Putamen (tissue), 1 donor: ENCODE measurements at regions not wholly inside any gene's neighbourhood (a gene's known extent, or its start where the extent isn't known, plus 50 kb on each side); places are given as distances from the start of the nearest gene placed in this dataset.
"Not testable (repeated sequence)": the region's sequence is repeated elsewhere in the genome, so short reads cannot be mapped to it uniquely, and the experiment has no call there.

Experiments used
- DNase-seq: peaks from one replicate; pipeline ENCODE4 v3.0.0-alpha.2; 2016; ENCODE audit warnings: low spot score

GRCh38 chr12:124130691-124131591 lies 157.9 kb downstream of the ZNF664 start:
- DNase-seq: peak; percentile 7

GRCh38 chr12:124131659-124132058 lies 158.6 kb downstream of the ZNF664 start:
- DNase-seq: no peak

- no peak for DNase-seq
These were observed 159.5 kb downstream of the ZNF664 start for GRCh38 chr12:124132530-124132929.

DNA sequence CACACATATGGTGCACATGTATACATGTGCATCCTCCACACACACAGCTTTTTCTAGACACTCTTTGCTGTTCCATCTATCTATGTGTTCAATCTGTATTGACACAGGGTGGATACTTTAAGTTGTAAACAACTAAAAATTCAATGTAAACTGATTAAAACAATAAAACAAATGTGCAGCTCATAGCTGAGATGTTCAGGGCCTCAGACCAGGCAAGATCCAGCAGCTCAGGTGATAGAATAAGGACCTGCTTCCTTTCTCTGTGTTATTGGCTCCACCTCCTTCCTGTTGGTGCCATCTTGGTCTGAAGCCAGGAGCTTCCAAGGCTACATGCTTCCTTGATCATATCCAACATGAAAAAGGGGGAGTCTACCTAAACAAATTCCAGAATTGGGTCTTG lies 158.1 kb upstream of the RFLNA start:
- DNase-seq: no peak

DNA sequence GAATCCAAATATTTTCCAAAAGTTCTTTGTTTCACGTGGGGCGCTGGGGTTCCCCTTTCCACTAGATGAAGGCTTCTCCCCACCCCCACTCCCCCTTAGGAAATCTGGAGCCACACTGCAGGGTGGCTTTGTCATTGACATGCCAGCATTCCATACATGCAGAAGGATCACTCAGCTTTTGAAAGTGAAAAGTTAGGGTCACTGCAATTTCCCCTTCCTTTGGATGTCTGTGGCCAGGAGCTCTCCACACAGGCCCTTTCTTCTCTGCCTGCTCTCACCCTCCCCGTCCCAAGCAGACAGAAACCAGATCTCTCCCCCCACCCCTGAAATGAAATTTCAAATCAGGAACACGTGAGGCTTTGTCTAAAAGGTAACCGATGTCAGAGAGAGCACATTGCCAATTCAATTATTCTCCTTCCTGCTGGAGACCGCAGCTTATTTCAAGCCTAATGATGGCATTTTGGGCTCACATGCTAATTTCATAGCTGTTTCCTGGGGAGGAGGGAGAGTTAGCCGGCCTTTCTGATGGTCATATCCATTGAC lies 153.9 kb upstream of the RFLNA start:
- DNase-seq: no peak

GRCh38 chr12:124141611-124142010 lies 153.3 kb upstream of the RFLNA start:
- not testable (repeated sequence) for DNase-seq

GRCh38 chr12:124142395-124143035 lies 152.4 kb upstream of the RFLNA start:
- no peak for DNase-seq

DNA sequence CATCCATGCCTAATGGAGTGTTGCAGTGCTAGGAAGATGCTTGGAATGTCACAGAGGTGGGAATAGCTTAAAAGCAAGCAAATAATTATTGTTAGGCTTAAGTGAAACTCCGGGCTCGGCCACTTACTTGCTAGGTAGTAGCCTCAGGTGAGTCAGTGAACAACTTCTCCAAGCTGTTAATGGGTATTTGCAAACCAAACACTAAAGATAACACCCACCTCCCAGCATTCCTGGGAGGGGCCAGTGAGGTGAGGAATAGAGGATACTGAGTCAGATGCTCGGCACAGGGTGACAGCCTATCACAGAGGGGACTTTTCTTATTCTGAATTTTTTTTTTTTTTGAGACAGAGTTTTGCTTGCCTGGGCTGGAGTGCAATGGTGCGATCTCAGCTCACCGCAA lies 151.2 kb upstream of the RFLNA start:
- no peak for DNase-seq

- DNase-seq: no peak
These were observed 150.2 kb upstream of the RFLNA start for GRCh38 chr12:124144531-124145194.

DNA sequence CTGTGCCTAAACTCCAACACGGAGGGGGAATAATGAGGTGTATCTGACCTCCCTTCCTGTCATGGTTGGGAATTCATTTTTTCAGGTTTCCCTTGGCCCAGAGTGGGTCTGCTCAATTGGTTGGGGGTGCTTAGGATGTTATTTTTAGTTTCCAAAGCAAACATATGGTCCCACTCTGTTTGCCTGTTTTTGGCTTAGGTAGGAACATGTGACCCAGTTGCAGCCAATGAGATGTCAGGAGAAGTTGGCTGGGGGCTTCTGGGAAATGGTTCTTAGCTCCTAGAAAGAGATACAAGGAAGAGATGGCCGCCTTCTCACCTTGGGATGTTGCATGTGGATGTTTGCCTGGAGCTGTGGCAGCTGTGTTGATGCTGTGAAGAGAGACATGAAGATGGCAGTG lies 147.9 kb upstream of the RFLNA start:
- no peak for DNase-seq

DNA sequence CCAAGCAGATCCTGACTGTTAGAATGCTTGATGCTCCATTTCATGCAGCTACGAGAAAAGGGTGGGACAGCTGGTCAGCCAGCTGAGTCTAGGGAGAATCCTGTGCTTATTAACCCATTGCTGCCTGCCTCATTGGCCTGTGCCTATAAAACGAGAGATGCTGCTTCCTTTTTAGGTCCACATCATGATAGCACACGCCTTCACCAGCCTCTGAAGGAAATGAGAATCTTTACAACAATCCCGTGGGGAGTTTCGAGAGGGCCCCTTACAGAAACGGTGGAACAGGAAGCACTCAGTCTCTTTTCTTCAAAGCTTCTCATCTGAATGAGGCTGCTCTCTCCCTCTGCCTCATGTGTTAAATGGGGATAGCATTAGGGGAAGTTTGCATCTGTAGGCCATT lies 147.3 kb upstream of the RFLNA start:
- no peak for DNase-seq

- no peak for DNase-seq
These were observed 146.2 kb upstream of the RFLNA start for GRCh38 chr12:124148481-124149273.

DNA sequence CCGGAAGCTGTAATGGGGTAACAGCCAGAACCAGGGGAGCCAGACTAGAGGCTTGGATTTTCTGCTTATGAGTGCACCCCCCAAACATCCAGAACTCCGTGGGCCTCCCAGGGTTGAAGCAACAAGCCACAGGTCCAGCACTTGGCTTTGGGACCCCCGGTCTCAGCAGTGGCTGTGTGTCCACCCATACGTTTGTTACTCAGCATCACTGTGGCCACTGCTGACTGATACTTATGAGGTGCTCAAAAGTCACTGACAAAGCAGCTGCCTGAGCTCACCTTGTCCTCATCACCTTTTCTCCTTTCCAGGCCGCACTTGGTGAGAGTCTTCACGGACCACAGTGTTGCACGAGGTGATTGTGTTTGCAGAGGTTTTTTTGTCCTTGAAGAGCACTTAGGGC lies 145.6 kb upstream of the RFLNA start:
- no peak for DNase-seq

DNA sequence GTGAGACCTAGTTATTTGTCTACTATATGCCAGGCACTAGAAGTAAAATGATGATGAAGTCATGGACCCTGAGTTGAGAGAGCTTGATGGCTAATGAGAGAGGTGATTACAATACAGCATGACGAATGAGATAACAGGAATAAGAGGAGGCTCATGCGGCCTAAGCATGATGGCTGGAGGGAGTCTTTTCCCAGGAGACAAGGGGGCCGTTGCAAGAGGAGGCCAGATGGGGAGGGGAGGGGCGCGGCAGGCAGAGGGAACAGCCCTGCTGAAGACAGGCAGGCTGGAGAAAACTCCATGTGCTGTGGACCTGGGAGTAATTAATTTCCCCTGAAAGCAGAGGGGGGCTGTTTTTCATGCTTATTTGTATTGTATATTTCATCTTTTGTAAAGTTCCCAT lies 144.7 kb upstream of the RFLNA start:
- no peak for DNase-seq

DNA sequence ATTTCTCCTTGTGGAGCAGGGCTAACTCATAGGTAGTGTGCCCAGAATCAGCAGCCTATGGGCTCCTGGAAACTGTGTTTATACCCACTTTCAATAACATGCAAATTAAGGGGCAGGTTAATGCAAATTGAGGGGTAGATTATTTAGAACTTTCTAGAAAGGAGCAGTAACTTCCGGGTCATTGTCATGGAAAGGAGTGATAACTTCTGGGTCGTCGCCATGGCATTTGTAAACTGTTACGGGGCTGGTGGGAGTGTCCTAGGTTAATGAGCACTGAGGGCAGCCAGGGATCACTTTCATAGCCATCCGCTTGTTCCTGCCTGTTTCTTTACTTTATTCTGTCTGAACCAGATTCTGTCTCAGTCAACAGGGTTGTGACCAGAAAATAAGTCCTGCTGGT lies 143.3 kb upstream of the RFLNA start:
- no peak for DNase-seq

- DNase-seq: no peak
These were observed 142.2 kb upstream of the RFLNA start for GRCh38 chr12:124152731-124153130.

GRCh38 chr12:124153392-124153791 lies 141.5 kb upstream of the RFLNA start:
- no peak for DNase-seq

DNA sequence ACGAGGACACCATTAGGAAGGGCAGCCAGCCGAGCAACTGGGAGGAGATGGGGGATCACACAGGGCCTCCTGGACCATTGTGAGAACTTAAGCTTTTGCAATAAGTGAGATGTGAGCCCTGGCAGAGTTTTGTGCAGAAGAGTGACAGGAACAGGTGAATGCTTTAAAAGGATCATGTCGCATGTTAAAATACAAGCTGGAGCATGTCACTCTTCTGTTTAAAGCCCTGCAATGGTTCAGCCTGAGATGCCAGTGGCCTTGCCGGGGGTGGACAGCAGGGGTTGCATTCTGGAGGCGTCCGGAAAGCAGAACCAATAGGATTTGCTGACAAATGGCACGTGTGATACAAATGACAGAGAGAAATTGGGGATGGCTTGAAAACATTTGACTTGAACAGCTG lies 137.5 kb upstream of the RFLNA start:
- DNase-seq: no peak

DNA sequence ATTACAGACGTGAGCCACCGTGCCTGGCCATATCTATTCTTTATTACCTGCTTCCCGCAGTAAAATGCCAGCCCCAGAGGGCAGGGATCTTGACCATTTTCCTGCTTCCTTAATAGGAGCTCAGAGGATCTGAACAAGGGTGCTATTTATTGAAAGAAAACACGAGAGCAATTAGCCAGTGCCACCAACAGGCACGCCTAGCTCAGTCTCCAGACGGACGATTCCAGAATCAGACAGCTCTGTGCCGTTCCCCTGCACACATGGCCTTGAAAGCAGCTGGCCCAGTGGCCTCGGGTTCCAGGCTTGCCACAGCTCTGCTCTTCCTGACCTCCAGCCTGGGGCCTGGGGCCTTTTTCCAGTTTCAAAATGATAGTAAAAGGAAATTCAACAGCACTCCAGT lies 135.2 kb upstream of the RFLNA start:
- DNase-seq: no peak

GRCh38 chr12:124160097-124160756 lies 134.7 kb upstream of the RFLNA start:
- DNase-seq: no peak

GRCh38 chr12:124161402-124161801 lies 133.5 kb upstream of the RFLNA start:
- not testable (repeated sequence) for DNase-seq
